HepG2 (cell line): ENCODE measurements at regions not wholly inside any gene's neighbourhood (a gene's known extent, or its start where the extent isn't known, plus 50 kb on each side); places are given as distances from the start of the nearest gene placed in this dataset.

Experiments
- ATAC-seq: fragments of 200-7000 bp; cut with Tn5 transposase; 3 replicates; pipeline ENCODE4 v1.9.1; 2020; ENCODE audit warnings: mild to moderate bottlenecking, moderate library complexity
- BruUV-seq: library from RNA; stranded (reverse); fragments of 400-500 nt; replicated peaks from 2 replicates; lab custom pipeline; 2021; lab: Mats Ljungman, UMichigan
- CTCF ChIA-PET: fragments of 300-600 bp; formaldehyde crosslinking; extraction: SDS; loops from one replicate; lab custom pipeline; 2021; ENCODE audit warnings: low total read pairs, inconsistent platforms, low intra/inter-chr PET ratio; lab: Yijun Ruan, JAX
- POLR2A ChIA-PET: fragments of 350-600 bp; sonication (Branson Sonifier 250); formaldehyde crosslinking; loops from one replicate; lab custom pipeline; 2020; ENCODE audit warnings: antibody characterized with exemption, inconsistent platforms; lab: Yijun Ruan, JAX
- DNase-seq: peaks from one replicate; pipeline ENCODE4 v3.0.0-alpha.2; 2015; ENCODE audit warnings: low spot score
- FAIRE-seq: peaks from 3 replicates; lab custom pipeline; 2011; peaks lifted over from hg19 to GRCh38; lab: Jason Lieb, UNC
- H2AFZ ChIP-seq: one replicate; pipeline ENCODE4 v1.6.1; 2011; ENCODE audit warnings: low read length, inconsistent platforms
- H3K27ac ChIP-seq: fragments of 300-600 bp; 3 replicates; pipeline ENCODE4 v1.8.0; 2011; ENCODE audit warnings: mixed run types, mild to moderate bottlenecking, mixed read lengths, low read length, inconsistent platforms; ENCODE audit not compliant: insufficient read depth; ENCODE audit errors: extremely low read length
- H3K27me3 ChIP-seq, 2 experiments: fragments of 200-600 bp in 1 of 2; 2 replicates in 1 of 2; 3 replicates in 1 of 2; pipeline versions ENCODE4 v1.6.0 to v1.8.0; 2011; ENCODE audit warnings: low read length in 2 of 2, mild to moderate bottlenecking in 2 of 2, moderate library complexity in 2 of 2, inconsistent platforms in 1 of 2; ENCODE audit not compliant: insufficient read depth in 2 of 2, control insufficient read depth in 1 of 2
- H3K36me3 ChIP-seq, 2 experiments: fragments of 200-600 bp in 1 of 2; replicated peaks in 1 of 2; 2 replicates in 1 of 2; 3 replicates in 1 of 2; pipeline versions ENCODE4 v1.5.1 to v1.8.0; 2011; ENCODE audit warnings: low read length in 2 of 2, inconsistent platforms in 1 of 2; ENCODE audit not compliant: insufficient read depth in 2 of 2, control insufficient read depth in 1 of 2
- H3K4me1 ChIP-seq: 2 replicates; pipeline ENCODE4 v1.5.1; 2012; ENCODE audit warnings: low read length, inconsistent platforms; ENCODE audit not compliant: insufficient read depth
- H3K4me2 ChIP-seq: 2 replicates; pipeline ENCODE4 v1.6.0; 2011; ENCODE audit warnings: low read depth, low read length, inconsistent platforms
- H3K4me3 ChIP-seq, 3 experiments: fragments of 200-600 bp in 1 of 3; sonication (generic), shearing (Covaris generic) in 1 of 3; replicated peaks in 1 of 3; 2 replicates each; pipeline ENCODE4 v1.5.1; 2011 to 2016; ENCODE audit warnings: low read length in 3 of 3, inconsistent platforms in 2 of 3, low read depth in 2 of 3, mild to moderate bottlenecking in 2 of 3, control low read depth in 1 of 3, mixed read lengths in 1 of 3; ENCODE audit not compliant: insufficient read depth in 1 of 3
- H3K79me2 ChIP-seq: one replicate; pipeline ENCODE4 v1.6.1; 2011; ENCODE audit warnings: low read length, inconsistent platforms; ENCODE audit not compliant: insufficient read depth
- H3K9ac ChIP-seq: 2 replicates; pipeline ENCODE4 v1.6.0; 2011; ENCODE audit warnings: mild to moderate bottlenecking, low read depth, low read length, inconsistent platforms; ENCODE audit not compliant: insufficient read depth
- H3K9me3 ChIP-seq: 2 replicates; pipeline ENCODE4 v1.5.1; 2012; ENCODE audit warnings: mild to moderate bottlenecking, low read length
- H4K20me1 ChIP-seq: 2 replicates; pipeline ENCODE4 v1.6.0; 2011; ENCODE audit warnings: inconsistent platforms, mild to moderate bottlenecking, low read length, moderate library complexity; ENCODE audit not compliant: insufficient read depth
- CTCF ChIP-seq: sonication (generic); formaldehyde crosslinking; IDR thresholded peaks from 2 replicates; pipeline ENCODE4 v1.5.0; 2020; ENCODE audit warnings: mild to moderate bottlenecking, missing genetic modification reagents, moderate library complexity
- MED1 ChIP-seq: sonication (generic); formaldehyde crosslinking; IDR thresholded peaks from 2 replicates; pipeline ENCODE4 v1.4.0; 2020; ENCODE audit warnings: missing genetic modification reagents
- RAD21 ChIP-seq: fragments of 450-650 bp; formaldehyde crosslinking; IDR thresholded peaks from 2 replicates; pipeline ENCODE4 v1.5.0; 2020; ENCODE audit warnings: mild to moderate bottlenecking
- STAG1 ChIP-seq: sonication (generic); formaldehyde crosslinking; IDR thresholded peaks from 2 replicates; pipeline ENCODE4 v1.4.0; 2020; ENCODE audit warnings: missing genetic modification reagents
- XRCC5 ChIP-seq: fragments of 200-400 bp; formaldehyde crosslinking; optimal IDR thresholded peaks from 2 replicates; pipeline ENCODE3; 2017; ENCODE audit warnings: mild to moderate bottlenecking, low read length
- WGBS: methylation state at CpG from one replicate; pipeline ENCODE4 v1.1.6; 2017; ENCODE audit warnings: low lambda C conversion rate; 5-methylcytosine and 5-hydroxymethylcytosine counted together
- in situ Hi-C: cut with HindIII; loops from 2 replicates; pipeline ENCODE4 v1.10.0; 2017; ENCODE audit warnings: low pct_unique_long_range_greater_than_20kb; ENCODE audit not compliant: extremely low pct_ligation_motif_present
- intact Hi-C: fragments of 100-400 bp; cut with micrococcal nuclease; formaldehyde crosslinking; loops from one replicate; pipeline ENCODE4 v1.10.0; 2022; ENCODE audit not compliant: unreplicated experiment
- TF ChIP-seq, protein P1 (sequence below): sonication (generic); formaldehyde crosslinking; IDR thresholded peaks from 2 replicates; pipeline ENCODE4 v1.4.0; 2020; ENCODE audit warnings: missing genetic modification reagents, mild to moderate bottlenecking, borderline replicate concordance

GRCh38 chr4:85370400-85371032 is 104.4 kb upstream of the ARHGAP24 start:
- Histone ChIP-seq H3K36me3 (no peaks in the 10 kb centered on the region), H3K79me2 (no peaks in the 10 kb centered on the region), H3K4me3 (no peak overlapping the region), H3K4me1 (no peaks in the 10 kb centered on the region), H3K9me3 (no peaks in the 10 kb centered on the region), H2AFZ (no peak overlapping the region), H3K9ac (no peak overlapping the region), H3K27ac (no peak overlapping the region), H3K4me2 (no peak overlapping the region), H4K20me1 (no peaks in the 10 kb centered on the region), H3K27me3 (no peaks in the 10 kb centered on the region)
- ChIA-PET CTCF (interaction anchor here (1.2 to 1.4 kb wide), 3 partner anchors 223 to 286 kb away, joined by 3 to 8 read pairs (median 7); no protein-coding TSS in a partner anchor), POLR2A (no interaction called here)
- intact Hi-C loops (loop anchor here (1.0 kb wide), 2 partner anchors 223 to 286 kb away; no protein-coding TSS in a partner anchor), in situ Hi-C loops (loop anchor here (10.0 kb wide), 1 partner anchor 226 kb away; no protein-coding TSS in a partner anchor)
- no TSS peak for BruUV-seq
- peak; percentile 47 for FAIRE-seq
- peak; percentile 99 for ATAC-seq
- peak; percentile 31 for DNase-seq
- TF ChIP-seq RAD21 (CRISPR knock-in tag) = peak; percentile 15; the same call in 1 of the 2 replicates
- TF ChIP-seq, protein P1, sequence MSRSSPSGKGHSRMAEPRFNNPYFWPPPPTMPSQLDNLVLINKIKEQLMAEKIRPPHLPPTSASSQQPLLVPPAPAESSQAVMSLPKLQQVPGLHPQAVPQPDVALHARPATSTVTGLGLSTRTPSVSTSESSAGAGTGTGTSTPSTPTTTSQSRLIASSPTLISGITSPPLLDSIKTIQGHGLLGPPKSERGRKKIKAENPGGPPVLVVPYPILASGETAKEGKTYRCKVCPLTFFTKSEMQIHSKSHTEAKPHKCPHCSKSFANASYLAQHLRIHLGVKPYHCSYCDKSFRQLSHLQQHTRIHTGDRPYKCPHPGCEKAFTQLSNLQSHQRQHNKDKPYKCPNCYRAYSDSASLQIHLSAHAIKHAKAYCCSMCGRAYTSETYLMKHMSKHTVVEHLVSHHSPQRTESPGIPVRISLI = no peak
- no peak for TF ChIP-seq MED1
- peak; percentile 76 for TF ChIP-seq CTCF (CRISPR knock-in tag)
- peak; percentile 29 for TF ChIP-seq XRCC5
- TF ChIP-seq STAG1 = peak; percentile 57
- 10% methylated on average over 5 of the region's 5 CpGs for WGBS
